Stimulated activated naive CD8-positive, alpha-beta T cell treated with anti-CD3 and anti-CD28 coated beads, Interleukin-15, amount 100 ng/mL, for 72 hours (primary cell): ENCODE measurements at regions not wholly inside any gene's neighbourhood (a gene's known extent, or its start where the extent isn't known, plus 50 kb on each side); places are given as distances from the start of the nearest gene placed in this dataset.

Experiments used
- ATAC-seq: fragments of 150-1000 bp; cut with Tn5 transposase; 2 replicates; pipeline ENCODE4 v1.10.0; 2021; ENCODE audit warnings: mild to moderate bottlenecking, moderate library complexity
- DNase-seq, 2 donors: peaks; one replicate each; pipeline ENCODE4 v3.0.0; 2021 to 2022
- H3K27ac Mint-ChIP-seq, 2 donors: one replicate each; pipeline ENCODE4 v1.8.0; 2022; ENCODE audit warnings: mild to moderate bottlenecking in 2 of 2, mixed read lengths in 2 of 2, moderate library complexity in 2 of 2
- H3K27me3 Mint-ChIP-seq: one replicate; pipeline ENCODE4 v1.8.0; 2022; ENCODE audit warnings: mixed read lengths
- H3K4me1 Mint-ChIP-seq: one replicate; pipeline ENCODE4 v1.8.0; 2022; ENCODE audit warnings: mild to moderate bottlenecking, mixed read lengths
- H3K4me3 Mint-ChIP-seq, 2 donors: one replicate each; pipeline ENCODE4 v1.8.0; 2022; ENCODE audit warnings: mild to moderate bottlenecking in 2 of 2, mixed read lengths in 2 of 2, moderate library complexity in 1 of 2
- H3K9me3 Mint-ChIP-seq, 2 donors: one replicate each; pipeline ENCODE4 v1.8.0; 2022; ENCODE audit warnings: mixed read lengths in 2 of 2

DNA sequence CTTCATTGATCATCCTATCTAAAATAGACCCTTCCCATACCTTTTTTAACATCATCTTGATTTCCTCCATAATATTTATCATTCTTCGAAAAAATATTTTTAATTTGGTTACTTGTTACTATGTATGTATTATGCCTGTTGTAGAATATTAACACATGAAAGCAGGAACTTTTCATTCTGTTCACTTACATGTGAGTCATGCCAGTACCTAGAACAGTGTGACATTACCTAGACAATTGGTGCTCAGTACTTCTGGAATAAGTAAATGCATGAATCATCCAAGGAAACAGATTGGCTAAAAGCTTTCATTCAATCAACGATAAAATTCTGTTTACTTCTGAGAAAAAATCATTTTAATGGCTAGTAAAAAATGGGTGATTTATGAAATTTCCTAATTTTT lies 76.4 kb downstream of the CXXC4 start:
- DNase-seq (no peak), ATAC-seq (no peak)
- Mint-ChIP-seq H3K9me3 (no peaks in the 10 kb centered on the region), H3K4me3 (no peak overlapping the region), H3K27ac (no peak overlapping the region), H3K4me1 (no peaks in the 10 kb centered on the region), H3K27me3 (no peaks in the 10 kb centered on the region)

- Mint-ChIP-seq H3K4me1 (no peaks in the 10 kb centered on the region), H3K27me3 (no peaks in the 10 kb centered on the region), H3K9me3 (no peaks in the 10 kb centered on the region), H3K4me3 (no peak overlapping the region), H3K27ac (no peak overlapping the region)
- ATAC-seq: no peak
- no peak for DNase-seq
These were observed 77.3 kb downstream of the CXXC4 start for GRCh38 chr4:104417357-104417882.

- ATAC-seq (no peak), DNase-seq (no peak)
- no peaks in the 10 kb centered on the region for H3K4me1 Mint-ChIP-seq
- H3K9me3 Mint-ChIP-seq: no peaks in the 10 kb centered on the region
- H3K4me3 Mint-ChIP-seq: no peak overlapping the region
- no peaks in the 10 kb centered on the region for H3K27me3 Mint-ChIP-seq
- H3K27ac Mint-ChIP-seq: no peak overlapping the region
These were observed 77.9 kb downstream of the CXXC4 start for GRCh38 chr4:104416725-104417356.

DNA sequence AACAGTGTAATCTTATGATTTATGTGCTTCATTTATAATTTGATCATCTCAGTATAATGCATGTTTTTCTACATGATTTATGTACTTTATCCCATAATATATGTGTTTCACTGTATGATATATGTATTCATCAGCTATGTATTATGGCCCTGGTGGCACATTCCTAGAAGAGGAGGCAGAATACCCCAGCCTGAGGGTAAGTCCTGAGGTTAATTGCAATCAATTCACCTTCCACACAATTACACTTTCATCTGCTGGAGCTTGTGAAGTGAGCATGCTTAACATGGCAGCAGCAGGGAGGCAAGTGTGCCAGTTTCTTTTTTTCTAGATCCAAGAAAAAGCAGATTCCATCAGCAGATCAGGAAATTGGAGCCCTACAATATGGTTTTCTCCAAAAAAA lies 81.2 kb downstream of the CXXC4 start:
- no peak for DNase-seq
- H3K4me3 Mint-ChIP-seq: no peak overlapping the region
- H3K4me1 Mint-ChIP-seq: no peaks in the 10 kb centered on the region
- H3K9me3 Mint-ChIP-seq: no peaks in the 10 kb centered on the region
- H3K27ac Mint-ChIP-seq: no peak overlapping the region
- H3K27me3 Mint-ChIP-seq: no peaks in the 10 kb centered on the region
- ATAC-seq: no peak

DNA sequence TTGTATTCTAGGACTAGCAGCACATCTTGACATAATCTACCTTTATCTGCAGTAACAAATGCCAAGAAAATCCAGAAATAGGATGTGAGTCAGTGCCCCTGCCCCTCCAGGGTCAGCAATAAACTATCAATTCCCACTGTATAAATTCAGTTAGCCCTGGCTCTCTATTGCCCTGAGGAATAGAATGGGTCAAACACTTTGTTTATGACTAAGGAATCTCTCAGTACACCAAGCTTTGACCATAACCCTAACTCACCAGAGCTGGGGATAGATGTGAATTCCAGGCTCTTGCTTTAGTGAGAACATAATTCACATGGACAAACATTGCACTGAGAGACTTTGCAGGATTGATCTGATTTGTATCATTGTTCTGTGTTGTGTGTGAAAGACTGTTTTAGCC lies 82.3 kb downstream of the CXXC4 start:
- ATAC-seq (no peak), DNase-seq (no peak)
- no peaks in the 10 kb centered on the region for H3K27me3 Mint-ChIP-seq
- H3K4me1 Mint-ChIP-seq: no peaks in the 10 kb centered on the region
- H3K9me3 Mint-ChIP-seq: no peaks in the 10 kb centered on the region
- no peak overlapping the region for H3K27ac Mint-ChIP-seq
- no peak overlapping the region for H3K4me3 Mint-ChIP-seq

DNA sequence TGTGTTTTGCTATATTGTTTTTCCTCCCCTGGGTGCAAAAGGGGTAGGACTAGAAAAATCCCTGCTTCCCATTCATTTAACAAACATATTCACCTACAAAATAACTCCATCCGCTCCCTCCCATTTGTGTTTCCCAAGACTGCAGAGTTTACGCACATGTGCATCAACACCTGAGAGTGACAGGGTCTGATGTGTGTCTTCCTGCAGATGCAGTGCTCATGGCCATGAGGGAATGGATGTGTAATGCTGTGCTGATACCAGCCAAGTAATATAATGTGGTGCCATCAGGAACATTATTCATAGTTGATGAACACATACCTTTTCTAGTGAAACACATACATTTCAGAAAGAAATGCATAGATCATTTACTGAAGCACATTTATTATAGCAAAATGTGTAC lies 83.2 kb downstream of the CXXC4 start:
- no peak overlapping the region for H3K4me3 Mint-ChIP-seq
- H3K27ac Mint-ChIP-seq: no peak overlapping the region
- no peak for ATAC-seq
- H3K9me3 Mint-ChIP-seq: no peaks in the 10 kb centered on the region
- H3K4me1 Mint-ChIP-seq: no peaks in the 10 kb centered on the region
- H3K27me3 Mint-ChIP-seq: no peaks in the 10 kb centered on the region
- no peak for DNase-seq

DNA sequence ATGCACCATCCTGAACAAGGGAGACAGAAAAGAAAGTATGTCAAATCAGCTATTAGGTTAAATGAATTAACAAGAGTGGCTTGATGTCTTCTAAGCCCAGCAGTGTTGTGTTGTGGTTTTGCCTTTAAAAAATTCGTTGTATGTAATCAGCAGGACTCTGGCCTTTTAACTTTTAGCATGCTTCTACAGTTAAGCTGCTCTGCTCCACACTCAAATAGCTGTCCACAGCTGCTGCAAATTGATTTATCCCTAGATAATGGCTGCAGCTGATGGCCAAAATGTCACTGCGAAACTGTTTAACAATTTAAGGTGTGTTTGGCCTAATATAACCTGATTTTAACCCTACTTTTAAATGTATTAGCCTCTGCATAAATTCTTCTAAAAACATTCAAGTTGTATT lies 85.8 kb downstream of the CXXC4 start:
- Mint-ChIP-seq H3K27ac (no peak overlapping the region), H3K4me3 (no peak overlapping the region), H3K9me3 (no peaks in the 10 kb centered on the region), H3K4me1 (no peaks in the 10 kb centered on the region), H3K27me3 (no peaks in the 10 kb centered on the region)
- no peak for DNase-seq
- no peak for ATAC-seq

- no peak for ATAC-seq
- no peak for DNase-seq
- H3K4me1 Mint-ChIP-seq: no peaks in the 10 kb centered on the region
These were observed 90.3 kb downstream of the CXXC4 start for GRCh38 chr4:104404361-104404760.

GRCh38 chr4:104395168-104395614 lies 99.5 kb downstream of the CXXC4 start:
- H3K4me1 Mint-ChIP-seq: no peaks in the 10 kb centered on the region
- H3K27me3 Mint-ChIP-seq: no peaks in the 10 kb centered on the region
- DNase-seq: no peak
- H3K9me3 Mint-ChIP-seq: no peaks in the 10 kb centered on the region
- peak overlapping the region; percentile 30 to 31 for H3K27ac Mint-ChIP-seq
- ATAC-seq: no peak
- H3K4me3 Mint-ChIP-seq: no peak overlapping the region

More at GRCh38 chr4:104404361-104404760, 90.3 kb downstream of the CXXC4 start:
- no peak overlapping the region for H3K27ac Mint-ChIP-seq
- no peaks in the 10 kb centered on the region for H3K9me3 Mint-ChIP-seq
- H3K4me3 Mint-ChIP-seq: no peak overlapping the region
- H3K27me3 Mint-ChIP-seq: no peaks in the 10 kb centered on the region

- ATAC-seq (no peak), DNase-seq (no peak)
- Mint-ChIP-seq H3K4me1 (no peaks in the 10 kb centered on the region), H3K9me3 (no peaks in the 10 kb centered on the region), H3K27ac (peak overlapping the region in 1 of 2 donors; percentile 30), H3K27me3 (no peaks in the 10 kb centered on the region), H3K4me3 (no peak overlapping the region)
These were observed 100.1 kb downstream of the CXXC4 start for GRCh38 chr4:104394406-104395167.

- ATAC-seq (no peak), DNase-seq (no peak)
- Mint-ChIP-seq H3K4me1 (no peaks in the 10 kb centered on the region), H3K9me3 (no peaks in the 10 kb centered on the region), H3K27me3 (no peaks in the 10 kb centered on the region), H3K4me3 (no peak overlapping the region), H3K27ac (no peak overlapping the region)
These were observed 100.9 kb downstream of the CXXC4 start for GRCh38 chr4:104393655-104394324.

GRCh38 chr4:104385713-104386112 lies 109.0 kb downstream of the CXXC4 start:
- no peaks in the 10 kb centered on the region for H3K4me1 Mint-ChIP-seq
- H3K9me3 Mint-ChIP-seq: peaks cover 0 to 8% of the 10 kb centered on the region in 2 donors
- H3K4me3 Mint-ChIP-seq: no peak overlapping the region
- no peak for ATAC-seq
- H3K27ac Mint-ChIP-seq: no peak overlapping the region
- no peaks in the 10 kb centered on the region for H3K27me3 Mint-ChIP-seq
- DNase-seq: no peak

GRCh38 chr4:104382961-104383360 lies 111.7 kb downstream of the CXXC4 start:
- H3K27ac Mint-ChIP-seq: no peak overlapping the region
- no peak overlapping the region for H3K4me3 Mint-ChIP-seq
- no peaks in the 10 kb centered on the region for H3K4me1 Mint-ChIP-seq
- ATAC-seq (no peak), DNase-seq (no peak)
- peaks cover 0 to 8% of the 10 kb centered on the region in 2 donors for H3K9me3 Mint-ChIP-seq
- no peaks in the 10 kb centered on the region for H3K27me3 Mint-ChIP-seq

- Mint-ChIP-seq H3K9me3 (peaks cover 0 to 8% of the 10 kb centered on the region in 2 donors), H3K27ac (no peak overlapping the region), H3K27me3 (no peaks in the 10 kb centered on the region), H3K4me1 (no peaks in the 10 kb centered on the region), H3K4me3 (no peak overlapping the region)
- DNase-seq (no peak), ATAC-seq (no peak)
These were observed 113.0 kb downstream of the CXXC4 start for GRCh38 chr4:104381729-104382128.

- peaks cover 3 to 8% of the 10 kb centered on the region in 2 donors for H3K9me3 Mint-ChIP-seq
- DNase-seq: no peak
- no peaks in the 10 kb centered on the region for H3K4me1 Mint-ChIP-seq
- ATAC-seq: no peak
- H3K27ac Mint-ChIP-seq: no peak overlapping the region
- no peaks in the 10 kb centered on the region for H3K27me3 Mint-ChIP-seq
- H3K4me3 Mint-ChIP-seq: no peak overlapping the region
These were observed 129.1 kb downstream of the CXXC4 start for GRCh38 chr4:104365618-104366017.

- Mint-ChIP-seq H3K27ac (no peak overlapping the region), H3K9me3 (peaks cover 7 to 20% of the 10 kb centered on the region in 2 donors), H3K4me1 (no peaks in the 10 kb centered on the region), H3K4me3 (no peak overlapping the region), H3K27me3 (no peaks in the 10 kb centered on the region)
- ATAC-seq: no peak
- no peak for DNase-seq
These were observed 141.2 kb downstream of the CXXC4 start for GRCh38 chr4:104353481-104353880.
